ENCODE measurements at regions not wholly inside any gene's neighbourhood (a gene's known extent, or its start where the extent isn't known, plus 50 kb on each side); places are given as distances from the start of the nearest gene placed in this dataset.

DNA sequence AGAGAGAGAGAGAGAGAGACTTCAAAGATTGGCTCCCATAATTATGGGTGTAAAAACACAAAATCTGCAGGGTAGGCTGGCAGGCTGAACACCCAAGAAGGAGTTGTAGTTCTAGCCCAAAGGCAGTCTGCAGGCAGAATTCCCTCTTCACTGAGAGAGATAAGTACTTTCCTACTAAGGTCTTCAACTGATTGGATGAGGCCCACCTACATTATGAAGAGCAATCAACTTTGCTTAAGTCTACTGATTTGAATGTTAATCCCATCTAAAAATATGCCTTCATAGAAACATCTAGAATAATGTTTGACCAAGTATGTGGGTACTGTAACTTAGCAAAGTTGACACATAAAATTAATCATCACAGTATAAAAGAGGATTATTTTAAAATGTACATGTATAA is 949.7 kb downstream of the HACE1 start:
- no peak overlapping the region for H3K14ac ChIP-seq (ENCODE audit: insufficient read length)
- TF ChIP-seq RNF2 (IDR thresholded peaks at IDR 0.05; ENCODE audit: borderline replicate concordance, low read depth, low read length, missing control alignments, poor library complexity, severe bottlenecking) (no peak), TAF1 (IDR thresholded peaks at IDR 0.05; ENCODE audit: low read depth, low read length) (no peak), SP1 (IDR thresholded peaks at IDR 0.05; ENCODE audit: low read depth, low read length) (no peak), SP4 (IDR thresholded peaks at IDR 0.05; ENCODE audit: low read length) (no peak), SP2 (IDR thresholded peaks at IDR 0.05; ENCODE audit: low read length) (no peak), POU5F1 (IDR thresholded peaks at IDR 0.05; ENCODE audit: low read depth, low read length) (no peak), PHF8 (conservative IDR thresholded peaks at IDR 0.05; ENCODE audit: low read depth, low read length) (no peak), BCL11A (IDR thresholded peaks at IDR 0.05; ENCODE audit: low read depth in 2 of 2, low read length in 2 of 2) (no peak), EZH2 (IDR thresholded peaks at IDR 0.05; ENCODE audit: low read depth, low read length, severe bottlenecking) (no peak), NRF1 (IDR thresholded peaks at IDR 0.05; ENCODE audit: low read depth, low read length) (no peak), KDM4A (IDR thresholded peaks at IDR 0.05; ENCODE audit: low read depth, low read length, severe bottlenecking) (no peak), NANOG (IDR thresholded peaks at IDR 0.05; ENCODE audit: insufficient read depth, low read depth, low read length, poor library complexity, severe bottlenecking) (no peak), BACH1 (IDR thresholded peaks at IDR 0.05; ENCODE audit: low read length) (no peak)
- TF ChIP-seq, protein P1, sequence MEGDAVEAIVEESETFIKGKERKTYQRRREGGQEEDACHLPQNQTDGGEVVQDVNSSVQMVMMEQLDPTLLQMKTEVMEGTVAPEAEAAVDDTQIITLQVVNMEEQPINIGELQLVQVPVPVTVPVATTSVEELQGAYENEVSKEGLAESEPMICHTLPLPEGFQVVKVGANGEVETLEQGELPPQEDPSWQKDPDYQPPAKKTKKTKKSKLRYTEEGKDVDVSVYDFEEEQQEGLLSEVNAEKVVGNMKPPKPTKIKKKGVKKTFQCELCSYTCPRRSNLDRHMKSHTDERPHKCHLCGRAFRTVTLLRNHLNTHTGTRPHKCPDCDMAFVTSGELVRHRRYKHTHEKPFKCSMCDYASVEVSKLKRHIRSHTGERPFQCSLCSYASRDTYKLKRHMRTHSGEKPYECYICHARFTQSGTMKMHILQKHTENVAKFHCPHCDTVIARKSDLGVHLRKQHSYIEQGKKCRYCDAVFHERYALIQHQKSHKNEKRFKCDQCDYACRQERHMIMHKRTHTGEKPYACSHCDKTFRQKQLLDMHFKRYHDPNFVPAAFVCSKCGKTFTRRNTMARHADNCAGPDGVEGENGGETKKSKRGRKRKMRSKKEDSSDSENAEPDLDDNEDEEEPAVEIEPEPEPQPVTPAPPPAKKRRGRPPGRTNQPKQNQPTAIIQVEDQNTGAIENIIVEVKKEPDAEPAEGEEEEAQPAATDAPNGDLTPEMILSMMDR (IDR thresholded peaks at IDR 0.05; ENCODE audit: control extremely low read depth in 1 of 3, insufficient read depth in 1 of 3, low read depth in 1 of 3, low read length in 3 of 3): no peak

More for the DNA sequence above, 949.7 kb downstream of the HACE1 start:
- Histone ChIP-seq H3K4me2 (ENCODE audit: insufficient read depth in 1 of 2, low read depth in 2 of 2, low read length in 2 of 2) (no peak overlapping the region), H3K23ac (ENCODE audit: insufficient read length) (no peak overlapping the region), H3K27ac (ENCODE audit: low read depth, low read length) (no peak overlapping the region), H3K36me3 (ENCODE audit: control insufficient read depth in 2 of 4, insufficient read depth in 4 of 4, low read length in 3 of 4) (no peaks in the 10 kb centered on the region), H3K23me2 (ENCODE audit: low read depth, low read length) (no peaks in the 10 kb centered on the region), H2BK15ac (ENCODE audit: low read length) (no peak overlapping the region), H3K4ac (replicated peaks; ENCODE audit: insufficient read length, low read depth, low read length) (no peak overlapping the region), H3K9me3 (ENCODE audit: insufficient read depth in 2 of 2, low read depth in 1 of 2, low read length in 1 of 2) (no peaks in the 10 kb centered on the region), H3K27me3 (replicated peaks in 1 of 4; ENCODE audit: control insufficient read depth in 3 of 4, extremely low read depth in 1 of 4, insufficient read depth in 3 of 4, low read length in 3 of 4) (peaks cover 0 to 5% (median under 1%) of the 10 kb centered on the region in 4 experiments; a peak in 3 of 7 replicates), H3K4me1 (replicated peaks in 1 of 4; ENCODE audit: control insufficient read depth in 3 of 4, insufficient read depth in 4 of 4, low read length in 3 of 4) (no peaks in the 10 kb centered on the region), H3K79me1 (ENCODE audit: low read depth, low read length) (no peaks in the 10 kb centered on the region), H2BK5ac (ENCODE audit: low read depth, low read length) (no peak overlapping the region), H4K5ac (ENCODE audit: insufficient read length, low read depth, low read length) (no peak overlapping the region), H2BK120ac (replicated peaks; ENCODE audit: low read depth, low read length) (no peak overlapping the region), H2AFZ (ENCODE audit: low read length) (no peak overlapping the region), H4K20me1 (replicated peaks in 1 of 2; ENCODE audit: control insufficient read depth in 1 of 2, insufficient read depth in 2 of 2, low read length in 2 of 2) (no peaks in the 10 kb centered on the region), H3K56ac (replicated peaks; ENCODE audit: insufficient read length, low read depth, low read length) (no peak overlapping the region), H4K91ac (replicated peaks; ENCODE audit: insufficient read length, low read length) (no peak overlapping the region), H2AK5ac (ENCODE audit: low read depth, low read length) (no peak overlapping the region), H3K4me3 (ENCODE audit: extremely low read depth in 1 of 4, insufficient read depth in 2 of 4, low read depth in 3 of 4, low read length in 4 of 4) (no peak overlapping the region), H2BK20ac (ENCODE audit: low read length) (no peak overlapping the region), H3K79me2 (ENCODE audit: control insufficient read depth in 1 of 2, insufficient read depth in 2 of 2, low read length in 2 of 2) (no peaks in the 10 kb centered on the region), H4K8ac (ENCODE audit: extremely low read depth, insufficient read depth, low read length) (no peak overlapping the region), H2BK12ac (ENCODE audit: low read depth, low read length) (no peak overlapping the region), H3K18ac (ENCODE audit: extremely low read depth, low read length) (no peak overlapping the region), H3K9ac (replicated peaks in 1 of 4; ENCODE audit: extremely low read depth in 1 of 4, low read depth in 3 of 4, low read length in 3 of 4) (no peak overlapping the region)
- CTCF ChIA-PET (ENCODE audit: partially characterized antibody): no interaction called here
- POLR2A ChIA-PET (ENCODE audit: partially characterized antibody): no interaction called here
- no peak for FAIRE-seq
- DNase-seq (ENCODE audit: low read depth in 1 of 2, low spot score in 2 of 2): no peak

Data from H1 (cell line).